Keratinocyte (primary cell): ENCODE measurements at regions not wholly inside any gene's neighbourhood (a gene's known extent, or its start where the extent isn't known, plus 50 kb on each side); places are given as distances from the start of the nearest gene placed in this dataset.

Source experiments
- DNase-seq: peaks from one replicate; pipeline ENCODE4 v3.0.0-alpha.2; 2011; ENCODE audit warnings: low read depth, missing footprints, low spot score
- FAIRE-seq: peaks from 2 replicates; lab custom pipeline; 2011; peaks lifted over from hg19 to GRCh38; lab: Jason Lieb, UNC
- H2AFZ ChIP-seq: 2 replicates; pipeline ENCODE4 v1.6.0; 2012; ENCODE audit warnings: low read length, control low read depth, inconsistent platforms; ENCODE audit not compliant: control insufficient read depth
- H3K27ac ChIP-seq: 2 replicates; pipeline ENCODE4 v1.5.1; 2011; ENCODE audit warnings: low read length; ENCODE audit not compliant: control insufficient read depth, insufficient read depth
- H3K27me3 ChIP-seq: 3 replicates; pipeline ENCODE4 v1.6.0; 2011; ENCODE audit warnings: low read length; ENCODE audit not compliant: control insufficient read depth, insufficient read depth; ENCODE audit errors: extremely low read depth
- H3K36me3 ChIP-seq, 2 experiments: 2 replicates in 1 of 2; 3 replicates in 1 of 2; pipeline ENCODE4 v1.5.1; 2011; ENCODE audit warnings: low read length in 2 of 2, mild to moderate bottlenecking in 1 of 2; ENCODE audit not compliant: control insufficient read depth in 2 of 2, insufficient read depth in 2 of 2; ENCODE audit errors: extremely low read depth in 1 of 2
- H3K4me1 ChIP-seq: 3 replicates; pipeline ENCODE4 v1.5.1; 2011; ENCODE audit warnings: low read length; ENCODE audit not compliant: control insufficient read depth, insufficient read depth; ENCODE audit errors: extremely low read depth
- H3K4me2 ChIP-seq: 3 replicates; pipeline ENCODE4 v1.6.0; 2011; ENCODE audit warnings: low read depth, low read length; ENCODE audit not compliant: control insufficient read depth, insufficient read depth; ENCODE audit errors: extremely low read depth
- H3K4me3 ChIP-seq, 3 experiments: fragments of 200-600 bp in 1 of 3; sonication (generic) in 1 of 3; 2 replicates in 2 of 3; 3 replicates in 1 of 3; pipeline ENCODE4 v1.5.1; 2011 to 2016; ENCODE audit warnings: low read length in 3 of 3, mild to moderate bottlenecking in 3 of 3, control low read depth in 2 of 3, inconsistent platforms in 1 of 3, low read depth in 1 of 3, mixed read lengths in 1 of 3, mixed run types in 1 of 3, moderate library complexity in 1 of 3; ENCODE audit not compliant: control insufficient read depth in 2 of 3, insufficient read depth in 2 of 3; ENCODE audit errors: extremely low read depth in 1 of 3
- H3K79me2 ChIP-seq: 2 replicates; pipeline ENCODE4 v1.6.0; 2012; ENCODE audit warnings: low read length; ENCODE audit not compliant: control insufficient read depth, insufficient read depth
- H3K9ac ChIP-seq: 3 replicates; pipeline ENCODE4 v1.6.0; 2011; ENCODE audit warnings: low read length; ENCODE audit not compliant: control insufficient read depth, insufficient read depth; ENCODE audit errors: extremely low read depth
- H3K9me1 ChIP-seq: 3 replicates; pipeline ENCODE4 v1.6.0; 2011; ENCODE audit warnings: low read length; ENCODE audit not compliant: control insufficient read depth, insufficient read depth; ENCODE audit errors: extremely low read depth
- H3K9me3 ChIP-seq: 2 replicates; pipeline ENCODE4 v1.5.1; 2012; ENCODE audit warnings: low read depth, low read length; ENCODE audit not compliant: control insufficient read depth
- H4K20me1 ChIP-seq: 3 replicates; pipeline ENCODE4 v1.6.0; 2011; ENCODE audit warnings: low read length; ENCODE audit not compliant: control insufficient read depth, insufficient read depth; ENCODE audit errors: extremely low read depth
- CTCF ChIP-seq, 3 experiments: IDR thresholded peaks in 1 of 3; conservative IDR thresholded peaks in 1 of 3; optimal IDR thresholded peaks in 1 of 3; 2 replicates in 2 of 3; 3 replicates in 1 of 3; pipeline versions ENCODE3 to v1.5.1; 2011; ENCODE audit warnings: low read length in 3 of 3, mild to moderate bottlenecking in 3 of 3, moderate library complexity in 2 of 3, control low read depth in 1 of 3, inconsistent platforms in 1 of 3; ENCODE audit not compliant: insufficient read depth in 2 of 3; ENCODE audit errors: extremely low read depth in 1 of 3
- EZH2 ChIP-seq: IDR thresholded peaks from one replicate; pipeline ENCODE4 v1.6.1; 2012; ENCODE audit warnings: inconsistent platforms, mild to moderate bottlenecking, low read length, moderate library complexity
- dilution Hi-C: fragments of 300-500 bp; cut with MboI; formaldehyde crosslinking; loops from one replicate; pipeline ENCODE4 v1.7.0; 2020; ENCODE audit warnings: low sequenced_read_pairs; ENCODE audit not compliant: extremely low pct_ligation_motif_present

- Histone ChIP-seq H3K9ac (no peak overlapping the region), H3K27ac (no peak overlapping the region), H3K79me2 (no peaks in the 10 kb centered on the region), H4K20me1 (no peaks in the 10 kb centered on the region), H3K9me3 (no peaks in the 10 kb centered on the region), H3K9me1 (no peaks in the 10 kb centered on the region), H3K4me2 (no peak overlapping the region), H3K4me3 (no peak overlapping the region), H2AFZ (no peak overlapping the region), H3K36me3 (no peaks in the 10 kb centered on the region), H3K4me1 (no peaks in the 10 kb centered on the region), H3K27me3 (no peaks in the 10 kb centered on the region)
- DNase-seq (no peak), FAIRE-seq (no peak)
- dilution Hi-C loops = no loop called here
- TF ChIP-seq CTCF (optimal IDR thresholded peaks at IDR 0.05 in 1 of 3, IDR thresholded peaks at IDR 0.05 in 1 of 3, conservative IDR thresholded peaks at IDR 0.05 in 1 of 3; ENCODE audit: extremely low read depth in 1 of 3, insufficient read depth in 2 of 3, low read length in 3 of 3) = no peak
- TF ChIP-seq EZH2 = no peak
Measured at GRCh38 chrX:95484781-95485180, 1199.9 kb upstream of the DIAPH2 start.

- no peaks in the 10 kb centered on the region for H4K20me1 ChIP-seq
- dilution Hi-C loops = no loop called here
- H3K4me3 ChIP-seq = no peak overlapping the region
- H3K27me3 ChIP-seq = no peaks in the 10 kb centered on the region
- peak in 1 of 3 experiments; percentile 36 for TF ChIP-seq CTCF (optimal IDR thresholded peaks at IDR 0.05 in 1 of 3, IDR thresholded peaks at IDR 0.05 in 1 of 3, conservative IDR thresholded peaks at IDR 0.05 in 1 of 3; ENCODE audit: extremely low read depth in 1 of 3, insufficient read depth in 2 of 3, low read length in 3 of 3)
- no peak for TF ChIP-seq EZH2
- no peak for DNase-seq
- no peaks in the 10 kb centered on the region for H3K9me3 ChIP-seq
- H2AFZ ChIP-seq = no peak overlapping the region
- no peaks in the 10 kb centered on the region for H3K9me1 ChIP-seq
- H3K4me2 ChIP-seq = no peak overlapping the region
- H3K27ac ChIP-seq = no peak overlapping the region
- H3K36me3 ChIP-seq = no peaks in the 10 kb centered on the region
- no peak for FAIRE-seq
- H3K9ac ChIP-seq = no peak overlapping the region
- H3K4me1 ChIP-seq = no peaks in the 10 kb centered on the region
- H3K79me2 ChIP-seq = no peaks in the 10 kb centered on the region
Measured at GRCh38 chrX:95505721-95506120, 1178.9 kb upstream of the DIAPH2 start.
